GM18502 (cell line): ENCODE measurements at regions not wholly inside any gene's neighbourhood (a gene's known extent, or its start where the extent isn't known, plus 50 kb on each side); places are given as distances from the start of the nearest gene placed in this dataset.
"Not testable (repeated sequence)": the region's sequence is repeated elsewhere in the genome, so short reads cannot be mapped to it uniquely, and the experiment has no call there.

Experiments used
- ATAC-seq: cut with Tn5 transposase; IDR thresholded peaks from one replicate; pipeline ENCODE4 v1.9.1; 2021; ENCODE audit warnings: mild to moderate bottlenecking; ENCODE audit not compliant: unreplicated experiment, poor library complexity

DNA sequence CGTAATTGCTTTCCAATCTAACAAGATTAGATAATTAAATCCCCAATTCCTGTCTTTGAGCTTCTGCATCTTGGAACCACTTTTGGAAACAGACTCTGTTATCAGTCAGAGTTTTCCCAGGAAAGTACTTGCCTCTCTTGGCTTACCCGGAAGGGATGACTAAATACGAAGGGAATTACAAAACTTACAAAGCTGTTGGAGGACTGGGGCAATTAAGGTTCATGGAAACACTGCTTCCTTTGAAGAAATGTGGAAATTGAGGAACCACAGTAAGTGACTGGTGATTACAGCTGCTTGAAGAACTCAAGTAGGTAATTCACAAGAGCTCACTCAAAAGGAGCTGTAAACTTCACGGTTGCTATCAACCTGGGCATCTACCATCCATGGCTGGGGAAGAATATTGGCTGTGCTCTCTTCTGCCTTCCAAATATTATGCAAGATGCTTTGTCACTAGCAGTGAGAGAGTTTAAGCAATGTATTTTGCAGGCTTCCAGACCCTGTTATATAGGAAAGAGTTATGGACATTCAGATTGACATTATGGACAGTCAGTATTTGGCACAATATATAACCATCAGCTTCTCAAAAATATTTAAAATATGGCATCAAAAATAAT is 104.6 kb upstream of the MAN2A1 start:
- no peak for ATAC-seq

DNA sequence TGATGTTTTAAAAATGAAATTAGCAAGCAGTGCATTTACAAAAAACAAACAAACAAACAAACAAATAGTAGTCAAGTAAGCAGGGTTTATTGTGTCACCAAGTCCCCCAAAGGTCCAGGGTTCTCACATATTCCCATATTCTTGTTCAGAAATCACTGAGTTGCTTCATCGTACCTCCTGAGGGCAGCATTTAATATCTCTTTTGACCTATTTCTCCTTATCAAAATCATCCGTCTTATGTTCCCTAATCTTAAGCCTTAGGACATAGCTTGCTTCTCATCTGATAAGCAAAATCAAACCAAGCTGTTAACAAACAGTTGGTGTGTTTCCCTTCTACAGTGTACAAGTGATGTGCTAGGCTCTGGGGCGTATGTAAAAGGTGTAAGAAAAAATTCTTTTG is 109.5 kb upstream of the MAN2A1 start:
- ATAC-seq = no peak

DNA sequence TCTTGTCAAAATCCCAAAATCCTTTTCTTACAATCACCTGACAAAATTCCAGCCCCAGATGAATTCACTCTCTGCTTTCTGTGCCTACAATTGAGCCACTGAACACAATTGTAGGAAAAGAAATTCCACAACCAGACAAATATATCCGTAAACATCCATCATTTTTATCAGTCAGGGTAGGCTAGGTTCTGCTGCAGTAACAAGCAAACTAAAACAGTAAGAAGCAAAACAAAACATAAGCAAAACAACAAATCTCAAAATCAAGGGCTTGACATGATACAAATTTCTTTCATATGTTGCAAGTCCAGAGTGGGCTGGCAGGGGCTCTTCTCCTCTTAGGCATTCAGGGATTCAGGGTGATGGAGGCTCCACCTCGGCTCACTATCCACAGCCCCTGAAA is 114.2 kb upstream of the MAN2A1 start:
- no peak for ATAC-seq

DNA sequence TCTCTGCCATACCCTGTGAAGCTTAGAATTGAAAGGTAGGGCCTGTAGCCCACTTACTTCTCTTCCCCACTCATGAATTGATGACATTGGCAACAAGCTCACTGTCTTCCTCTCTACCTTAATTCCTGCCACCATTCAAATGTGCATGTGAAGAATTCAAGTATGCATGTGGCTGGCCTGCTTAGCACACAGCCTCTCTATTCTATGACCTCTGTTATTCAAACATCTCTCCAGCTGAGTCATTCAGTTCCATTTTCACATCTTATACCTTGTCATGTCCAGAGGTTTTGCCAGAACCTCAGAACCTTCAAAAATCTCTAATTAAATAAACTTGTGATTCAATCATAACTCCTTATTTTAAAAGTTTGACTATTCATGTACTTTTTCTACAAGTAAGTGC is 114.7 kb upstream of the MAN2A1 start:
- no peak for ATAC-seq

DNA sequence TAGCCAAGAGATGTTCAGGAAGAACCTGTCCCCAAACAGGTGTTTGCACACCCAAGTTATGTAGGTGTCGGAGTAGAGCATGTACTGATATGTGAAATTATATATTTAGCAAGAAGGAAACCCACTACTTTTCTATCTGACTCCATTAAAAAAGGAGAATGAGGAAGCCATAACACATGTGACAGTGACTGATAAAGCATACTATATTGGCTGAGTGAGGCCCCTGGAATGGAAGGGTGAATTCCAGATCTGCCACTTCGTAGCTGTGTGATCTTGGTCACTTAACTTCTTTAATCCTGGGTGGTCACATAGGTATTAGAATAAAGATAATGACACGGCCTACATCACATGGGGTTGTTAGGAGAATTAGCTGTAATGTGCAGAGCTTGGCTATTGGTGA is 116.0 kb upstream of the MAN2A1 start:
- no peak for ATAC-seq

DNA sequence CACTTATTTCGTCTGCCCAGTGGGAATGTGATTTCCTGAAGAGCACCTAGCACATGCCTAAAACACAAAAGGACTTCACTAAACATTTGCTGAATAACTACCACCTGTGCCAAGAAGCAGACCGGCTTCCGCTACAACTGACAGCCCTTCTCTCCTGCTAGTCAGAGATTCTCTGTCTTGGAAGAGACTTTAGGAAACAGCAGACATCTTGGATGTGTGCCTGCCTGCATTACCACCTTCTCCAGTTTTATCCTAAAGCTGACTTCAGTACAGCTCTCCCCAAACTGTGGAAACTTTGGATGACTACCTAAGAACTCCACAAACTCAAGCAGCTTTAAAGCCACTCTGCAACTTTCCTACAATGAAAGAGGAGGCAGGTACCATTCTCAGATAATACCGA is 116.5 kb upstream of the MAN2A1 start:
- no peak for ATAC-seq

DNA sequence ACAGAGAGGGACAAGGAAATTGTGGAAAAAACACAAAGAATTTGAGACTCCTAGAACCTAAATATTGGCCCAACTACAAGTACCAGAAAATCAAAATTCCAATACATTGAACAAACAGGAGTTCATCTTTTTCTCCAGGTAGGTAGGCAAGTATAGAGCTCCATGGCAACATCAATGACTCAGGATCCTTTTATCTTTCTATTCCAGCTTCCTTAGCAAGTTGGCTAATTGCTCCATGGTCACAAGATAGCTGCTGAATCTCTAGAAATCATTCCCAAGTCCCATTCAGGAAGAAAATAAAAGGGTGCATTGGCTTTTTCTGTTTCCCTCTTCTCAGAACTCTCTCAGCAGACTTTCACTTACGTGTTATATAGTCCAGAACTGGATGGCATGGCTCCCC is 117.9 kb upstream of the MAN2A1 start:
- ATAC-seq = no peak

DNA sequence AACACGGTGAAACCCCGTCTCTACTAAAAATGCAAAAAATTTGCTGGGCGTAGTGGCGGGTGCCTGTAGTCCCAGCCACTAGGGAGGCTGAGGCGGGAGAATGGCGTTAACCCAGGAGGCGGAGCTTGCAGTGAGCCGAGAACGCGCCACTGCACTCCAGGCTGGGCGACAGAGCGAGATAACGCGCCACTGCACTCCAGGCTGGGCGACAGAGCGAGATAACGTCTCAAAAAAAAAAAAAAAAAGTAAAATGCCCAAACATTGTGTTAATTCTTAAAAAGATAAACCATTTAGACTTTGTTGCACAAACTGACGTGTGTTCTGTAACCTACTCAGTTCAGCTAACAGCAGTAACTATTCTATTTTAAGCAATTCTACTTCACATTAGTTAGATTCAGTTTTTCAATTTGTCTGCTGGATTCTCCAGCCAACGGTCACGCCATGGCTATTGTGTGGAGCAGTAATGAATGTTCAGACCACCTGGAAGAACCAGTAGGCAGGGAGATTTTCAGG is 119.3 kb upstream of the MAN2A1 start:
- no peak for ATAC-seq

DNA sequence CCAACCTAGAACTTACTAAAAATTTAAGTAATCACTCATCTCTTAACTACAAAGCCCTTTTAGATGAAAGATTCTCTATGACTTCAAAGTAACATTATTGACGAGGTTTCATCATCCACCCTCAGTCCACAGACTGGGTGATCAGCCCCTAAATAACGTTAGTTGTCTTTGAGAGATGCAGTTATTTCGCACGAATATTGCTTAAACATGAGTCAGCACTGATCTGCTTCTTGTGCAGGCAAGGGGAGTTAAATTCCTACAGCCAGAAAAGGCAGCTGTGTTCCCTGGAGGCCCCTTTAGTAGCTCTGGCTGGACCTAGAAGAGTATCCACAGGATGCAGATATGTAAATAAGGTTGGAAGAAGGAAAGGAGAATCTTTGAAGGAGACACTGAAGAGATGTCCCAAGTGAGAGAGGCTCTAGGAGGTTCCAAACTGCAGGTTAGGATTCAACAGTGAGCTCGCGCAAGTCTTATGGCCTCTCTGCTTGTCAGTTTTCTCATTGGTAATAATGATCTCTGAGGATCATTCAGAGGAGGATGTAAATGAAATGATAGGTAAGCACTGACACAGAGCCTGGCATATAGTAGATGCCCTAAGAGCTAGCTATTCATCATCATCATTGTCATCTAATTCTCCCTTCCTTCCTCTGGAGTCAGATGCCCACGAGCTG is 122.2 kb upstream of the MAN2A1 start:
- no peak for ATAC-seq

DNA sequence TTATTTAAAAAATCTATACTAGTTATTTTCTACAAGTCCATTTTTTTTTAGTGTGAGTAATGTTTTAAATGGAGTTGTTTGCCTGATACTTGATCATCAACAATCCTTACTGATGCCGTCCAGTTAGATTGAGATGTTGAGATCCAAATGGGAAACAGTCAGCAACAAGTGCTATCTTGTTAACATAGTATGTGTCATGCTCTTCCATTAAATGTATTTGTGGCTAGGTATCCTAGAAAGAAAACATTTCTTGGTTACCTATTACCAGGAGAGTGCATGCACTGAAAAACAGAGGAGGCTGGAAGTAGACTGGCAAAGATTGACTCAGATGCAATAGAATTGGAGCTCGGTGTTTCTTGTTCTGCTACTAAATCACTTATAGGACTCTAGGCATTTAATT is 123.4 kb upstream of the MAN2A1 start:
- ATAC-seq = no peak

DNA sequence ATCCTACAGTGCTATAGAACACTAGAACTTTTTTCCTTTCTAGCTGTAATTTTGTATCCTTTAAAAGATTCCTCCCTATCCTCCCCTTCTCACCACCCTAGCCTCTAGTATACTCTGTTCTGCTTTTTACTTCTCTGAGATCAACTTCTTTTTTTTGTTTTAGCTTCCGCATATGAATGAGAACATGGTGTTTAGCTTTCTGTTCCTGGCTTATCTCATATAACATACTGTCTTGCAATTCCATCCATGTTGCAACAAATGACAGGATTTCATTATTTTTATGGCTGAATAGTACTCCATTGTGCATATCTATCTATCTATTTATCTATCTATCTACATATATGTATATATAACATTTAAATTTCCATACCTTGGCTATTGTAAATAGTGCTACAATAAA is 126.0 kb upstream of the MAN2A1 start:
- ATAC-seq = no peak

DNA sequence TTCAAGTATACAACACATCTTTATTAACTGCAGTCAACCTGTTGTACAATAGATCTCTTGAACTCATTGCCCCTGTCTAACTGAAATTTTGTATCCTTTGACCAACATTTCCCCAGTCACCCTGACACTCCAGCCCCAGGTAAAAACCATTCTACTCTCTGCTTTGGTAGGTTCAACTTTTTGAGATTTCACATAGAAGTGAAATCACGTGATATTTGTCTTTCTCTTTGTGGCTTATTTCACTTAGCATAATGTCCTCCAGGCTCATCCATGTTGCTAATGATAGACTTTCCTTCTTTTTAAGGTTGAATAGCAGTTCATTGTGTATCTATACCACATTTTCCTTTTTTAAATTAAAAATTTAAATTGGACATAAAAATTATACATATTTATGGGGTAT is 126.5 kb upstream of the MAN2A1 start:
- ATAC-seq = no peak

DNA sequence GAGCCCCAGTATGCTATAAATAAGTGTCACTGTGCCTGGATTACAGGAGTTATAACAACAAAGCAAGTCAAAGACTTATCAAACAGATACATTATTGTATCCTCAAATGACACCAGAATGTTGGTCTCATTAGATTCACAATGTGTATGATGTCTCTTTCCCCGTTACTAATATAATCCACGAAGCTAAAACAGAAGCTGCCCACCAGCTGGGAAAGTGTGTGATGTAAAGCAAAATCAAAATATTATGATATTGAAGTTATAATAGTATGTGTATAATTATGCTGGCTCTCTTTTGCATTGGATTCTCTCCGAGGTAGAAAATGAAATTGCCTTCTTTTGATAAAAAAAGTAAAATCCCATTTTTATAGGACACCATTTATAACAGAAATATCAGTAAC is 127.3 kb upstream of the MAN2A1 start:
- ATAC-seq = no peak

DNA sequence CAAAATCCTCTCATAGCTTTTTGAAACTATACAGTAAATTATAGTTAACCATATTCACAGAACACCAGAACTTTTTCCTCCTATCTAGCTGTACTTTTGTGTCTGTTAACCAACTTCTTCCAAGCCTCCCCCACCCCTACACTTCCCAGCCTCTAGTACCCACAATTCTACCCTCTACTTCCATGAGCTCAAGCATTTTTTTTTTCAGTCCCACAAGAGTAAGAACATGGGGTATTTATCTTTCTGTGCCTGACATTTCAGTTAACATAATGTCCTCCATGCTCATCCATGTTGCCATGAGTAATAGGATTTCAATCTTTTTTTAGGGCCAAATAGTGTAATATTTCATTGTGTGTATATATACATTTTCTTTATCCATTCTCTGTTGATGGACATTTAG is 128.3 kb upstream of the MAN2A1 start:
- no peak for ATAC-seq

DNA sequence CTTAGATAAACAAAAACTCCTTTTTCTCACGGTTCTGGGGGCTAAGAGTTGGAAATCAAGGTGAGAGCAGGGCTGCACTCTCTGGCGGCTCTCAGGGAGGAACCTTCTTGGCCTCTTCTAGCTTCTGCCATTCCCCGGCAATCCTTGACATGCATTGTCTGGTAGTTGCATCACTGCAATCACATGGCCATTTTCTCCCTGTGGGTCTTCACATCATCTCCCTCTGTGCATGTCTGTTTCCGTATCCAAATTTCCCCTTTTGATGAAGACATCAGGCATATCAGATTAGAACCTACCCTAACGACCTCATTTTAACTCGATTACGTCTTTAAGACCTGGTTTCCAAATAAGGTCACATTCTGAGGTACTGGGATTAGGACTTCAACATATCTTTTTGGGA is 129.2 kb upstream of the MAN2A1 start:
- no peak for ATAC-seq

DNA sequence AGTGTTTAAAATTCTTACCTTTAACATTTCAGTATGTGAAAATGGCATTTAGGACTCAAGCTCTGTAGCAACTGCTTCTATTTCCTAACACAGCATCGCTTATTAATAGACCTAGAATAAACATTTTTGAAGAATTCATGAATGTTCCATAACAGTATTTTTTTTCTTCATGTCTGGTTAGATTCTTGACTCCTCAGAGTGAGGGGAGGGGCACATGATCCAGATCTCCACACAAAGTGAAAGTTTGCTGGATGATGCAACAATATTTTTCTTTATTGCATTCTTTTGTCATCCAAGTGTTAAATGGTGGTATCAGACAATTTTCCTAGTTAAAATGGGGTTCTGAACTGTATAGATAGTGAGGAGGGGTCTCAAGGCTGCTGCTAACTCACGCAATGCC is 130.8 kb upstream of the MAN2A1 start:
- ATAC-seq = no peak

DNA sequence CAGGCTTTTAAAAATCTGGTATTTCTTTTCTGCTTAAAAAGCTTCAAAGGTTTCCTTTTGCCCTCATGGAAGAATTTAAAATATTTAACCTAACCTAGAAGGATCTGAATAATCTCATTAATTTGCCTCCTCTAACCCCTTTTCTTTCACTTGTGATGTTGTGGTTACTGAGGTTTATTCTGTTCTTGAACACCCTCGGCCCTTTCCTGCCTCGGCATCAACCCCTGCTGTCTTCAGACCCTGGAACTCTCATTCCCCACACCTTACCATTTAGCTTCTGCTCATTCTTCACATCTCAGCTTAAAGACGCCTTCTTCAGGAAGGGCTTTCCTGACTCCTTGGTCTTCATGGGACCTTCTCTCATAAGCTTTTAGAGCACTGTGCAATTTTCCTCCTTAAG is 131.4 kb upstream of the MAN2A1 start:
- no peak for ATAC-seq

DNA sequence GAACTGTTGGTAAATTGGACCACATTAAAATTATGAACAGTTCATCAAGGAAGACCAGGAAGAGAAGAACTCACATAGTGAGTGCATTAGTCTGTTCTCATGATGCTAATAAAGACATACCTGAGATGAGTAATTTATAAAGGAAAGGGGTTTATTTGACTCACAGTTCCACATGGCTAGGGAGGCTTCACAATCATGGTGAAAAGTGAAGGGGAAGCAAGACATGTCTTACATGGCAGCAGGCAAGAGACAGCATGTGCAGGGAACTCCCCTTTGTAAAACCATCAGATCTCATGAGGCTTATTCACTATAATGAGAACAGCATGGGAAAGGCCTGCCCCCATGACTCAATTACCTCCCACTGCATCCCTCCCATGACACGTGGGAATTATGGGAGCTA is 135.9 kb upstream of the MAN2A1 start:
- no peak for ATAC-seq

DNA sequence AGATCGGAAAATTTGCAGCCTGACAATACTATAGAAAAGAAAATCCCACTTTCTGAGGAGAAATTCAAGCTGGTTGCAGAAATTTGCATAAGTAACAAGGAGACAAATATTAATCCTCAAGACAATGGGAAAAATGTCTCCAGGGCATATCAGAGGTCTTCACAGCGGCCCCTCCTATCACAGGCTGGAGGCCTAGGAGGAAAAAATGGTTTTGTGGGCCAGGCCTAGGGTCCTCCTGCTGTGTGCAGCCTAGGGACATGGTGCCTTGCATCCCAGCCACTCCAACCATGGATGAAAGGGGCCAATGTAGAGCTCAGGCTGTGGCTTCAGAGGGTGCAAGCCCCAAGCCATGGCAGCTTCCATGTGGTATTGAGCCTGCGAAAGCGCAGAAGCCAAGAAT is 138.5 kb upstream of the MAN2A1 start:
- not testable (repeated sequence) for ATAC-seq

DNA sequence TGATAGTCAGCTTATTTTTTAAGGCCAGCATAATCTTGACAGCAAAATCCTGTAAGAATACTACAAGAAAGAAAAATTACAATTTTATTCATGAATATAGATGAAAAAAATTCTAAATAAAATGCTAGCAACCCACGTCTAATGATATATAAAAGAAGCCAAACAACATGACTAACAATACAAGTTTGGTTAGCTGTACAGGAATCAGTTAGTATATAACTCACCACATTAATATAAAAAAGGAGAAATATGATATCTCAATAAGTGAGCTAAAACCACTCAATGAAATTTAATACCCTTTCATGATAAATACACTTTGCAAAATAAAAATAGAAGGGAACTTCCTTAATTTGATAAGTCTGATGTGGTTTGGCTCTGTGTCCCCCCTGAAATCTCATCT is 139.7 kb upstream of the MAN2A1 start:
- ATAC-seq = no peak

DNA sequence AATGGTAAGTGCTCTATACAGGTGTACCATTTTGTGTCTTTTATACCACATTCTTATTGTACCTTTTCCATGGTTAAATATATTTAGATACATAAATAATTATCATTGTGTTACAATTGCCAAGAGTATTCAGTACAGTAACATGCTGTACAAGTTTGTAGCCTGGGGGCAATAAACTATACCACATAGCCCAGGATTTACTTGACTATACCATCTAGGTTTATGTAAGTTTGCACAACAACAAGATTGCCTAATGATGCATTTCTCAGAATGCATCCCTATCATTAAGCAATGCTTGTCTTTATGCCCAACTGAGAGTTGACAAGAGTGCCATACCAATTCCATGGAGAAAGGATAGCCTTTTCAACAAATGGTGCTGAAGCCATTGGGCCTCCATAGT is 136.7 kb upstream of the PJA2 start:
- ATAC-seq = no peak

DNA sequence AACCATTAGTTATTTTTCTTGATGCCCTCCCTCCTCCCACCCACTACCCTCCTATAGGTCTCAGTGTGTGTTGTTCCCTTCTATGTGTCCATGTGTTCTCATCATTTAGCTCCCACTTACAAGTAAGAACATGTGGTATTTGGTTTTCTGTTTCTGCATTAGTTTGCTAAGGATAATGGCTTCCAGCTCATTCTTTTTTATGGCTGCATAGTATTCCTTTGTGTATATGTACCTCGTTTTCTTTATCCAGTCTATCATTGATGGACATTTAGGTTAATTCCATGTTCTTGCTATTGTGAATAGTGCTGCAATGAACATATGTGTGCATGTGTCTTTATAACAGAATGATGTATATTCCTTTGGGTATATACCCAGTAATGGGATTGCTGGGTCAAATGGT is 135.1 kb upstream of the PJA2 start:
- not testable (repeated sequence) for ATAC-seq
